ENCODE measurements at regions not wholly inside any gene's neighbourhood (a gene's known extent, or its start where the extent isn't known, plus 50 kb on each side); places are given as distances from the start of the nearest gene placed in this dataset.

GRCh38 chr20:40802886-40803285 lies 113.8 kb upstream of the MAFB start:
- no TSS peak for BruUV-seq (replicated peaks)
- H3K27me3 ChIP-seq (ENCODE audit: control insufficient read depth in 1 of 2, insufficient read depth in 2 of 2, low read length in 2 of 2): peaks cover 5 to 20% of the 10 kb centered on the region in 2 experiments; a peak in 4 of 5 replicates

More at GRCh38 chr20:40802886-40803285, 113.8 kb upstream of the MAFB start:
- ChIA-PET POLR2A (no interaction called here), CTCF (ENCODE audit: low intra/inter-chr PET ratio, low total read pairs) (no interaction called here)
- no peak for ATAC-seq
- Histone ChIP-seq H3K27ac (ENCODE audit: extremely low read length, insufficient read depth, low read length) (no peak overlapping the region), H3K4me1 (ENCODE audit: insufficient read depth, low read length) (no peaks in the 10 kb centered on the region), H3K79me2 (ENCODE audit: insufficient read depth, low read length) (no peaks in the 10 kb centered on the region), H3K9me3 (ENCODE audit: low read length) (no peaks in the 10 kb centered on the region), H2AFZ (ENCODE audit: low read length) (no peak overlapping the region), H3K4me3 (replicated peaks in 1 of 3; ENCODE audit: insufficient read depth in 1 of 3, low read depth in 2 of 3, low read length in 3 of 3) (no peak overlapping the region), H3K9ac (ENCODE audit: insufficient read depth, low read depth, low read length) (no peak overlapping the region), H4K20me1 (ENCODE audit: insufficient read depth, low read length) (no peaks in the 10 kb centered on the region), H3K36me3 (replicated peaks in 1 of 2; ENCODE audit: control insufficient read depth in 1 of 2, insufficient read depth in 2 of 2, low read length in 2 of 2) (no peaks in the 10 kb centered on the region), H3K4me2 (ENCODE audit: low read depth, low read length) (no peak overlapping the region)
- in situ Hi-C loops (cut with HindIII; ENCODE audit: extremely low pct_ligation_motif_present, low pct_unique_long_range_greater_than_20kb) (loop anchor here (5.0 kb wide), 1 partner anchor 139 kb away; no protein-coding TSS in a partner anchor), intact Hi-C loops (cut with micrococcal nuclease; ENCODE audit: unreplicated experiment) (no loop called here)
- WGBS (ENCODE audit: low lambda C conversion rate): 3% methylated on average over 3 of the region's 3 CpGs
- no peak for DNase-seq (ENCODE audit: low spot score)
- no peak for FAIRE-seq
- TF ChIP-seq ZNF30 (CRISPR knock-in tag; IDR thresholded peaks at IDR 0.05): no peak
- TF ChIP-seq SIN3B (IDR thresholded peaks at IDR 0.05; ENCODE audit: low read length): no peak
- no peak for TF ChIP-seq ONECUT2 (CRISPR knock-in tag; IDR thresholded peaks at IDR 0.05)
- no peak for TF ChIP-seq BRCA1 (CRISPR knock-in tag; IDR thresholded peaks at IDR 0.05)
- TF ChIP-seq ZNF510 (CRISPR knock-in tag; IDR thresholded peaks at IDR 0.05; ENCODE audit: low read depth): no peak
- TF ChIP-seq HNRNPK (IDR thresholded peaks at IDR 0.05; ENCODE audit: low read depth, low read length, poor library complexity, severe bottlenecking): no peak
- TF ChIP-seq ZNF24 (IDR thresholded peaks at IDR 0.05): no peak
- no peak for TF ChIP-seq GLI4 (CRISPR knock-in tag; IDR thresholded peaks at IDR 0.05; ENCODE audit: borderline replicate concordance)
- TF ChIP-seq JARID2 (CRISPR knock-in tag; IDR thresholded peaks at IDR 0.05; ENCODE audit: insufficient replicate concordance): no peak
- TF ChIP-seq KAT8 (CRISPR knock-in tag; IDR thresholded peaks at IDR 0.05): no peak
- no peak for TF ChIP-seq ZNF549 (CRISPR knock-in tag; IDR thresholded peaks at IDR 0.05)
- TF ChIP-seq ZNF619 (CRISPR knock-in tag; IDR thresholded peaks at IDR 0.05): no peak
- no peak for TF ChIP-seq CBFB (CRISPR knock-in tag; IDR thresholded peaks at IDR 0.05)
- TF ChIP-seq ZBTB39 (CRISPR knock-in tag; IDR thresholded peaks at IDR 0.05): no peak
